Liver (tissue), 8 donors: ENCODE measurements at regions not wholly inside any gene's neighbourhood (a gene's known extent, or its start where the extent isn't known, plus 50 kb on each side); places are given as distances from the start of the nearest gene placed in this dataset.
"Not testable (repeated sequence)": the region's sequence is repeated elsewhere in the genome, so short reads cannot be mapped to it uniquely, and the experiment has no call there.

Experiments used
- DNase-seq: peaks from one replicate; pipeline ENCODE4 v3.0.0-alpha.2; 2017; ENCODE audit warnings: low spot score
- H3K27ac ChIP-seq, 2 donors: one replicate each; pipeline ENCODE4 v1.7.0; 2013; ENCODE audit warnings: inconsistent platforms in 2 of 2, low read length in 2 of 2, control low read depth in 1 of 2, low read depth in 1 of 2, mild to moderate bottlenecking in 1 of 2
- H3K27me3 ChIP-seq, 4 donors: one replicate each; pipeline versions ENCODE4 v1.6.1 to v1.7.0; 2013; ENCODE audit warnings: low read length in 3 of 4, inconsistent platforms in 1 of 4, mild to moderate bottlenecking in 1 of 4, moderate library complexity in 1 of 4; ENCODE audit not compliant: control insufficient read depth in 4 of 4, insufficient read depth in 4 of 4
- H3K36me3 ChIP-seq, 4 donors: one replicate each; pipeline versions ENCODE4 v1.6.1 to v1.7.0; 2013; ENCODE audit warnings: low read length in 3 of 4, mild to moderate bottlenecking in 3 of 4, low read depth in 1 of 4, moderate library complexity in 1 of 4; ENCODE audit not compliant: control insufficient read depth in 4 of 4, insufficient read depth in 3 of 4
- H3K4me1 ChIP-seq, 4 donors: one replicate each; pipeline versions ENCODE4 v1.6.1 to v1.7.0; 2013; ENCODE audit warnings: low read length in 3 of 4, mild to moderate bottlenecking in 3 of 4, moderate library complexity in 1 of 4; ENCODE audit not compliant: control insufficient read depth in 4 of 4, insufficient read depth in 4 of 4
- H3K4me3 ChIP-seq, 3 donors: one replicate each; pipeline versions ENCODE4 v1.6.1 to v1.7.0; 2013; ENCODE audit warnings: low read length in 3 of 3, control low read depth in 1 of 3, low read depth in 1 of 3, mild to moderate bottlenecking in 1 of 3
- H3K9ac ChIP-seq, 2 donors: one replicate each; pipeline ENCODE4 v1.7.0; 2013; ENCODE audit warnings: low read length in 2 of 2, mild to moderate bottlenecking in 2 of 2, moderate library complexity in 2 of 2, control low read depth in 1 of 2, low read depth in 1 of 2
- H3K9me3 ChIP-seq, 4 donors: one replicate each; pipeline versions ENCODE4 v1.6.1 to v1.7.0; 2013; ENCODE audit warnings: low read length in 3 of 4; ENCODE audit not compliant: control insufficient read depth in 4 of 4
- EGR1 ChIP-seq, 2 donors: IDR thresholded peaks; 2 replicates each; pipeline ENCODE4 v1.6.1; 2016 to 2018; ENCODE audit warnings: antibody characterized with exemption in 2 of 2, low read depth in 2 of 2
- FOXA2 ChIP-seq: IDR thresholded peaks from 2 replicates; pipeline ENCODE4 v1.6.1; 2016; ENCODE audit warnings: antibody characterized with exemption
- GABPA ChIP-seq, 2 donors: IDR thresholded peaks in 1 of 2; conservative IDR thresholded peaks in 1 of 2; 2 replicates each; pipeline ENCODE4 v1.6.1; 2016; ENCODE audit warnings: antibody characterized with exemption in 2 of 2, mild to moderate bottlenecking in 1 of 2, moderate library complexity in 1 of 2
- HNF4A ChIP-seq, 2 donors: conservative IDR thresholded peaks; 2 replicates each; pipeline ENCODE4 v1.6.1; 2016; ENCODE audit warnings: antibody characterized with exemption in 2 of 2, mild to moderate bottlenecking in 2 of 2
- HNF4G ChIP-seq: IDR thresholded peaks from 2 replicates; pipeline ENCODE4 v1.6.1; 2016; ENCODE audit warnings: antibody characterized with exemption
- JUND ChIP-seq, 2 donors: IDR thresholded peaks; 2 replicates each; pipeline ENCODE4 v1.6.1; 2016; ENCODE audit warnings: antibody characterized with exemption in 2 of 2
- SP1 ChIP-seq: IDR thresholded peaks from 2 replicates; pipeline ENCODE4 v1.6.1; 2018; ENCODE audit warnings: antibody characterized with exemption, mild to moderate bottlenecking
- YY1 ChIP-seq: IDR thresholded peaks from 2 replicates; pipeline ENCODE4 v1.6.1; 2016; ENCODE audit warnings: antibody characterized with exemption, mild to moderate bottlenecking
- WGBS: extraction: QIAGEN DNeasy Blood & Tissue Kit; methylation state at CpG from one replicate; pipeline ENCODE4 v1.1.7; 2013; 5-methylcytosine and 5-hydroxymethylcytosine counted together
- TF ChIP-seq, protein P1 (sequence below): IDR thresholded peaks from 2 replicates; pipeline ENCODE4 v1.6.1; 2016; ENCODE audit warnings: antibody characterized with exemption, mild to moderate bottlenecking
- TF ChIP-seq, protein P2 (sequence below): IDR thresholded peaks from 2 replicates; pipeline ENCODE4 v1.6.1; 2016; ENCODE audit warnings: antibody characterized with exemption
- TF ChIP-seq, protein P3 (sequence below): fragments of 150-350 bp; IDR thresholded peaks from 2 replicates; pipeline ENCODE4 v1.5.1; 2017; ENCODE audit warnings: improper control_type of control experiment, low read depth, low read length; ENCODE audit not compliant: missing input control
- TF ChIP-seq, protein P4 (sequence below): IDR thresholded peaks from 2 replicates; pipeline ENCODE4 v1.6.1; 2016; ENCODE audit warnings: antibody characterized with exemption
- donor health status: healthy.
- donor health status: healthy.
- donor health status: healthy.
- donor health status: healthy.
- donor health status: healthy.

DNA sequence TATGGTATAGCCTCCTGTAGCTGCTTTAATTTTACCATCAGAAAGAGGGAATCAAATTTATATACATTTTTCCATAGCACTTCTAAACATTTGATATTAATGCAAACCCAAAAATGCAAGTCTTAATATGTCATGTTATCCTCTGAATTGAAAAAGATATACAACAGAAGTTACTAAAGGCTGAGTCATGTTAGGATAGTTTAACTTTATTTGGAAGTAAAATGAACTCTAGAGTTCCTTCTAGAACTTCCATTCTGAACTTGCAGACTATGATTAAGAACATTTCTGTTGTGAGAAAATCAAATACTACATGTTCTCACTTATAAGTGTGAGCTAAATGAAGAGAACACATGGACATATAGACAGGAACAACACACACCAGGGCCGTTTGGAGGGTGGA is 317.3 kb upstream of the PRR16 start:
- no peak overlapping the region for H3K27ac ChIP-seq
- H3K4me3 ChIP-seq: no peak overlapping the region
- no peak for DNase-seq
- TF ChIP-seq YY1: no peak
- TF ChIP-seq, protein P1, sequence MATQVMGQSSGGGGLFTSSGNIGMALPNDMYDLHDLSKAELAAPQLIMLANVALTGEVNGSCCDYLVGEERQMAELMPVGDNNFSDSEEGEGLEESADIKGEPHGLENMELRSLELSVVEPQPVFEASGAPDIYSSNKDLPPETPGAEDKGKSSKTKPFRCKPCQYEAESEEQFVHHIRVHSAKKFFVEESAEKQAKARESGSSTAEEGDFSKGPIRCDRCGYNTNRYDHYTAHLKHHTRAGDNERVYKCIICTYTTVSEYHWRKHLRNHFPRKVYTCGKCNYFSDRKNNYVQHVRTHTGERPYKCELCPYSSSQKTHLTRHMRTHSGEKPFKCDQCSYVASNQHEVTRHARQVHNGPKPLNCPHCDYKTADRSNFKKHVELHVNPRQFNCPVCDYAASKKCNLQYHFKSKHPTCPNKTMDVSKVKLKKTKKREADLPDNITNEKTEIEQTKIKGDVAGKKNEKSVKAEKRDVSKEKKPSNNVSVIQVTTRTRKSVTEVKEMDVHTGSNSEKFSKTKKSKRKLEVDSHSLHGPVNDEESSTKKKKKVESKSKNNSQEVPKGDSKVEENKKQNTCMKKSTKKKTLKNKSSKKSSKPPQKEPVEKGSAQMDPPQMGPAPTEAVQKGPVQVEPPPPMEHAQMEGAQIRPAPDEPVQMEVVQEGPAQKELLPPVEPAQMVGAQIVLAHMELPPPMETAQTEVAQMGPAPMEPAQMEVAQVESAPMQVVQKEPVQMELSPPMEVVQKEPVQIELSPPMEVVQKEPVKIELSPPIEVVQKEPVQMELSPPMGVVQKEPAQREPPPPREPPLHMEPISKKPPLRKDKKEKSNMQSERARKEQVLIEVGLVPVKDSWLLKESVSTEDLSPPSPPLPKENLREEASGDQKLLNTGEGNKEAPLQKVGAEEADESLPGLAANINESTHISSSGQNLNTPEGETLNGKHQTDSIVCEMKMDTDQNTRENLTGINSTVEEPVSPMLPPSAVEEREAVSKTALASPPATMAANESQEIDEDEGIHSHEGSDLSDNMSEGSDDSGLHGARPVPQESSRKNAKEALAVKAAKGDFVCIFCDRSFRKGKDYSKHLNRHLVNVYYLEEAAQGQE: no peak
- TF ChIP-seq, protein P2, sequence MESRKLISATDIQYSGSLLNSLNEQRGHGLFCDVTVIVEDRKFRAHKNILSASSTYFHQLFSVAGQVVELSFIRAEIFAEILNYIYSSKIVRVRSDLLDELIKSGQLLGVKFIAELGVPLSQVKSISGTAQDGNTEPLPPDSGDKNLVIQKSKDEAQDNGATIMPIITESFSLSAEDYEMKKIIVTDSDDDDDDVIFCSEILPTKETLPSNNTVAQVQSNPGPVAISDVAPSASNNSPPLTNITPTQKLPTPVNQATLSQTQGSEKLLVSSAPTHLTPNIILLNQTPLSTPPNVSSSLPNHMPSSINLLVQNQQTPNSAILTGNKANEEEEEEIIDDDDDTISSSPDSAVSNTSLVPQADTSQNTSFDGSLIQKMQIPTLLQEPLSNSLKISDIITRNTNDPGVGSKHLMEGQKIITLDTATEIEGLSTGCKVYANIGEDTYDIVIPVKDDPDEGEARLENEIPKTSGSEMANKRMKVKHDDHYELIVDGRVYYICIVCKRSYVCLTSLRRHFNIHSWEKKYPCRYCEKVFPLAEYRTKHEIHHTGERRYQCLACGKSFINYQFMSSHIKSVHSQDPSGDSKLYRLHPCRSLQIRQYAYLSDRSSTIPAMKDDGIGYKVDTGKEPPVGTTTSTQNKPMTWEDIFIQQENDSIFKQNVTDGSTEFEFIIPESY: no peak
- TF ChIP-seq, protein P3, sequence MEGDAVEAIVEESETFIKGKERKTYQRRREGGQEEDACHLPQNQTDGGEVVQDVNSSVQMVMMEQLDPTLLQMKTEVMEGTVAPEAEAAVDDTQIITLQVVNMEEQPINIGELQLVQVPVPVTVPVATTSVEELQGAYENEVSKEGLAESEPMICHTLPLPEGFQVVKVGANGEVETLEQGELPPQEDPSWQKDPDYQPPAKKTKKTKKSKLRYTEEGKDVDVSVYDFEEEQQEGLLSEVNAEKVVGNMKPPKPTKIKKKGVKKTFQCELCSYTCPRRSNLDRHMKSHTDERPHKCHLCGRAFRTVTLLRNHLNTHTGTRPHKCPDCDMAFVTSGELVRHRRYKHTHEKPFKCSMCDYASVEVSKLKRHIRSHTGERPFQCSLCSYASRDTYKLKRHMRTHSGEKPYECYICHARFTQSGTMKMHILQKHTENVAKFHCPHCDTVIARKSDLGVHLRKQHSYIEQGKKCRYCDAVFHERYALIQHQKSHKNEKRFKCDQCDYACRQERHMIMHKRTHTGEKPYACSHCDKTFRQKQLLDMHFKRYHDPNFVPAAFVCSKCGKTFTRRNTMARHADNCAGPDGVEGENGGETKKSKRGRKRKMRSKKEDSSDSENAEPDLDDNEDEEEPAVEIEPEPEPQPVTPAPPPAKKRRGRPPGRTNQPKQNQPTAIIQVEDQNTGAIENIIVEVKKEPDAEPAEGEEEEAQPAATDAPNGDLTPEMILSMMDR: no peak
- no peak for TF ChIP-seq HNF4G
- no peak for TF ChIP-seq FOXA2
- no peak for TF ChIP-seq HNF4A (conservative IDR thresholded peaks at IDR 0.05)
- TF ChIP-seq GABPA (IDR thresholded peaks at IDR 0.05 in 1 of 2, conservative IDR thresholded peaks at IDR 0.05 in 1 of 2): no peak
- no peak for TF ChIP-seq SP1
- TF ChIP-seq, protein P4, sequence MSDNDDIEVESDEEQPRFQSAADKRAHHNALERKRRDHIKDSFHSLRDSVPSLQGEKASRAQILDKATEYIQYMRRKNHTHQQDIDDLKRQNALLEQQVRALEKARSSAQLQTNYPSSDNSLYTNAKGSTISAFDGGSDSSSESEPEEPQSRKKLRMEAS: no peak
- no peak for TF ChIP-seq EGR1 (IDR thresholded peaks at IDR 0.05; ENCODE audit: low read depth in 2 of 2)
- no peak for TF ChIP-seq JUND (IDR thresholded peaks at IDR 0.05)
- no peaks in the 10 kb centered on the region for H3K27me3 ChIP-seq
- H3K36me3 ChIP-seq: no peaks in the 10 kb centered on the region
- 60% methylated on average over 1 of the region's 1 CpG for WGBS
- no peaks in the 10 kb centered on the region for H3K4me1 ChIP-seq
- H3K9me3 ChIP-seq: peaks cover 0 to 7% (median 2%) of the 10 kb centered on the region in 4 donors
- H3K9ac ChIP-seq: no peak overlapping the region

DNA sequence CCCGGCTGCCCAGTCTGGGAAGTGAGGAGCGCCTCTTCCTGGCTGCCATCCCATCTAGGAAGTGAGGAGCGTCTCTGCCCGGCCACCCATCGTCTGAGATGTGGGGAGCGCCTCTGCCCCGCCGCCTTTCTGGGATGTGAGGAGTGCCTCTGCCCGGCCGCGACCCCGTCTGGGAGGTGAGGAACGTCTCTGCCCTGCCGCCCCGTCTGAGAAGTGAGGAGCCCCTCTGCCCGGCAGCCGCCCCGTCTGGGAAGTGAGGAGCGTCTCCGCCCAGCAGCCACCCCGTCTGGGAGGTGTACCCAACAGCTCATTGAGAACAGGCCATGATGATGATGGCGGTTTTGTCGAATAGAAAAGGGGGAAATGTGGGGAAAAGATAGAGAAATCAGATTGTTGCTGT is 316.2 kb upstream of the PRR16 start:
- H3K27ac ChIP-seq, H3K9ac ChIP-seq, DNase-seq, H3K36me3 ChIP-seq, H3K4me3 ChIP-seq, H3K27me3 ChIP-seq, H3K9me3 ChIP-seq, H3K4me1 ChIP-seq: not testable (repeated sequence)
- 93% methylated on average over 23 of the region's 23 CpGs for WGBS
